Heart left ventricle (tissue), 16 donors: ENCODE measurements at regions not wholly inside any gene's neighbourhood (a gene's known extent, or its start where the extent isn't known, plus 50 kb on each side); places are given as distances from the start of the nearest gene placed in this dataset.
"Not testable (repeated sequence)": the region's sequence is repeated elsewhere in the genome, so short reads cannot be mapped to it uniquely, and the experiment has no call there.

Experiments
- ATAC-seq, 4 donors: fragments of 200-7000 bp; cut with Tn5 transposase; one replicate each; pipeline ENCODE4 v1.9.1; 2020 to 2022; ENCODE audit warnings: moderate library complexity in 4 of 4, mild to moderate bottlenecking in 3 of 4, moderate number of reproducible peaks in 1 of 4
- DNase-seq, 5 donors: peaks; one replicate each; pipeline ENCODE4 v3.0.0-alpha.2; 2020
- H3K27ac ChIP-seq, 12 donors: fragments of 200-600 bp; sonication (generic) in 4 of 12; one replicate each; pipeline versions ENCODE4 v1.5.0 to v1.8.0; 2016 to 2022; ENCODE audit warnings: mild to moderate bottlenecking in 2 of 12
- H3K27me3 ChIP-seq, 9 donors: fragments of 200-600 bp; sonication (generic) in 2 of 9; one replicate each; pipeline versions ENCODE4 v1.5.1 to v1.8.0; 2016 to 2022; ENCODE audit warnings: mild to moderate bottlenecking in 3 of 9
- H3K36me3 ChIP-seq, 9 donors: fragments of 200-600 bp; sonication (generic) in 2 of 9; one replicate each; pipeline versions ENCODE4 v1.5.0 to v1.8.0; 2018 to 2022; ENCODE audit warnings: mild to moderate bottlenecking in 2 of 9
- H3K4me1 ChIP-seq, 12 donors: fragments of 200-600 bp; sonication (generic) in 4 of 12; one replicate each; pipeline versions ENCODE4 v1.5.0 to v1.8.0; 2016 to 2022; ENCODE audit warnings: mild to moderate bottlenecking in 3 of 12
- H3K4me3 ChIP-seq, 12 donors: fragments of 200-600 bp; sonication (generic) in 4 of 12; one replicate each; pipeline versions ENCODE4 v1.5.0 to v1.8.0; 2017 to 2022; ENCODE audit warnings: mild to moderate bottlenecking in 9 of 12, moderate library complexity in 4 of 12
- H3K9me3 ChIP-seq, 12 donors: fragments of 200-600 bp; sonication (generic) in 4 of 12; one replicate each; pipeline versions ENCODE4 v1.5.0 to v1.8.0; 2016 to 2022; ENCODE audit warnings: mild to moderate bottlenecking in 1 of 12
- CTCF ChIP-seq, 12 donors: fragments of 200-600 bp; sonication (generic) in 4 of 12; IDR thresholded peaks; one replicate each; pipeline versions ENCODE4 v1.5.0 to v1.8.0; 2018 to 2022; ENCODE audit warnings: antibody characterized with exemption in 12 of 12, mild to moderate bottlenecking in 5 of 12
- POLR2A ChIP-seq, 2 donors: fragments of 450-650 bp; IDR thresholded peaks; one replicate each; pipeline ENCODE4 v1.6.1; 2017; ENCODE audit warnings: antibody characterized with exemption in 2 of 2, mild to moderate bottlenecking in 2 of 2, moderate library complexity in 2 of 2
- WGBS, 4 donors: extraction: QIAGEN DNeasy Blood & Tissue Kit in 2 of 4; methylation state at CpG; one replicate each; pipeline versions ENCODE4 v1.1.5 to v1.1.7; 2013 to 2018; 5-methylcytosine and 5-hydroxymethylcytosine counted together
- intact Hi-C, 10 donors: fragments of 100-400 bp; cut with DNase I; formaldehyde crosslinking; loops; one replicate each; pipeline versions ENCODE4 v1.11.1 to v1.14.2; 2022
- donor health status: ischemic (EF 13 %, LVEDD 7.1; RV severe dilation, severe dysfunction).
- donor health status: healthy with polysubstance abuse.
- donor health status: DM: no; HTN: yes; CAD: no.
- donor health status: DM: no; HTN: no; CAD: no.
- donor health status: ischemic (EF 25% LVEDD 6.9; RV normal size, moderate dysfunction).
- donor health status: ischemic (EF 25% LVEDD 5.7; RV mildly dilated, moderate dysfunction).
- donor health status: healthy.
- donor health status: DM: yes; HTN: yes; CAD: no.
- donor health status: ischemic (EF 35%, LVEDD 5.7; RV mildly dilated, moderate dysfunction).
- donor health status: nonischemic (EF 11% LVEDD 7.7; RV severe dilation, severe dysfunction).
- donor health status: DM: yes; HTN: yes; CAD: no.
- donor health status: PGD.
- donor health status: ischemic (EF 29% LVEDD 5.4; RV normal size, mild dysfunction).
- donor health status: nonischemic (EF 23%, LVEDD 6.1; RV moderate dilation, normal function).

GRCh38 chr18:34399892-34400291, 175.2 kb upstream of the NOL4 start:
- Histone ChIP-seq H3K4me1 (peaks cover 0 to 3% (median 0%) of the 10 kb centered on the region in 12 donors), H3K27ac (no peak overlapping the region), H3K36me3 (no peaks in the 10 kb centered on the region), H3K9me3 (peaks cover 0 to 4% (median 0%) of the 10 kb centered on the region in 12 donors), H3K4me3 (no peak overlapping the region), H3K27me3 (no peaks in the 10 kb centered on the region)
- peak in 1 of 4 donors; percentile 5 for ATAC-seq
- WGBS, 4 donors, result 74 to 84% (median 82%) methylated on average over 3 of the region's 3 CpGs
- TF ChIP-seq CTCF (IDR thresholded peaks at IDR 0.05) (no peak), POLR2A (IDR thresholded peaks at IDR 0.05) (no peak)
- no peak for DNase-seq
- intact Hi-C loops, result loop anchor here in 1 of 10 donors (5.0 kb wide), 1 partner anchor 63 kb away; no protein-coding TSS in a partner anchor

- H3K4me3 ChIP-seq, result no peak overlapping the region
- peaks cover 0 to 4% (median 0%) of the 10 kb centered on the region in 12 donors for H3K9me3 ChIP-seq
- no peak for DNase-seq
- TF ChIP-seq CTCF (IDR thresholded peaks at IDR 0.05) (no peak), POLR2A (IDR thresholded peaks at IDR 0.05) (no peak)
- intact Hi-C loops, result no loop called here
- ATAC-seq, result no peak
- H3K36me3 ChIP-seq, result no peaks in the 10 kb centered on the region
- 76 to 80% (median 78%) methylated on average over 1 of the region's 1 CpG for WGBS, 4 donors
- H3K4me1 ChIP-seq, result peaks cover 0 to 3% (median 0%) of the 10 kb centered on the region in 12 donors
- H3K27me3 ChIP-seq, result no peaks in the 10 kb centered on the region
- H3K27ac ChIP-seq, result no peak overlapping the region
Observed at GRCh38 chr18:34400834-34401233, 176.1 kb upstream of the NOL4 start.

GRCh38 chr18:34401775-34402174, 177.1 kb upstream of the NOL4 start:
- DNase-seq (no peak), ATAC-seq (peak in 1 of 4 donors; percentile 59)
- H3K4me1 ChIP-seq, result peaks cover 0 to 3% (median 0%) of the 10 kb centered on the region in 12 donors
- no peak for TF ChIP-seq CTCF (IDR thresholded peaks at IDR 0.05)
- TF ChIP-seq POLR2A (IDR thresholded peaks at IDR 0.05), result no peak
- WGBS, 4 donors, result 48 to 63% (median 61%) methylated on average over 2 of the region's 2 CpGs
- no peaks in the 10 kb centered on the region for H3K27me3 ChIP-seq
- intact Hi-C loops, result no loop called here
- H3K27ac ChIP-seq, result peak overlapping the region in 1 of 12 donors; percentile 58
- no peak overlapping the region for H3K4me3 ChIP-seq
- H3K36me3 ChIP-seq, result no peaks in the 10 kb centered on the region
- H3K9me3 ChIP-seq, result peaks cover 0 to 4% (median 0%) of the 10 kb centered on the region in 12 donors

GRCh38 chr18:34407471-34407870, 182.8 kb upstream of the NOL4 start:
- H3K9me3 ChIP-seq, intact Hi-C loops, DNase-seq, ATAC-seq, H3K27ac ChIP-seq, H3K27me3 ChIP-seq, H3K4me1 ChIP-seq, H3K36me3 ChIP-seq, H3K4me3 ChIP-seq: not testable (repeated sequence)
- 89 to 96% (median 94%) methylated on average over 12 of the region's 12 CpGs for WGBS, 4 donors

- intact Hi-C loops, result loop anchor here in 2 of 10 donors (10.0 kb wide), 1 partner anchor 63 kb away; no protein-coding TSS in a partner anchor
- DNase-seq, result no peak
- Histone ChIP-seq H3K9me3 (peaks cover 0 to 4% (median 0%) of the 10 kb centered on the region in 12 donors), H3K4me1 (no peaks in the 10 kb centered on the region), H3K36me3 (no peaks in the 10 kb centered on the region), H3K27me3 (no peaks in the 10 kb centered on the region), H3K4me3 (no peak overlapping the region), H3K27ac (no peak overlapping the region)
- 54 to 70% (median 62%) methylated on average over 1 of the region's 1 CpG for WGBS, 4 donors
- no peak for ATAC-seq
- TF ChIP-seq POLR2A (IDR thresholded peaks at IDR 0.05), result no peak
- TF ChIP-seq CTCF (IDR thresholded peaks at IDR 0.05), result no peak
Observed at GRCh38 chr18:34411952-34412351, 187.2 kb upstream of the NOL4 start.
